ENCODE measurements at regions not wholly inside any gene's neighbourhood (a gene's known extent, or its start where the extent isn't known, plus 50 kb on each side); places are given as distances from the start of the nearest gene placed in this dataset.

DNA sequence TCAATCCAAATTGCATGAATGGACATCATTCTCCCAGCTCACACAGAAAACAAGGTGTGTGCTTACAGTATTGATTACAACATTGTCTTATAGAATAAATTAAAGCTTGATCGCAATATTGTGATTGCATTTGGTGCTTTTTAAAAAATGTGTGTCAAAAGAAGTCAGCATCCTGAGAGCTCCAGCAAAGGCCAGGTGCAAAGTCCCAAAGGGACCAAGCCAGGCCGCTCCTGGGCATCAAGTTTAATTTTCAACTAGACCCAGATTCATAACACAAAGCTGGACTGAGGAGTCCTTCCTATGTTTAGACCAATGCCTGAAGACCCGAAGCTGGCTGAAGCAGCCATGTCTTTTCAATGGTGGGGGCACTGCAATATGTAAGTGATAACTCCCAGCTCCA, 295.6 kb downstream of the IRX2 start:
- Histone ChIP-seq H3K4me1 (ENCODE audit: insufficient read depth, low read length, severe bottlenecking) (no peaks in the 10 kb centered on the region), H3F3A (ENCODE audit: insufficient read depth, low read length) (no peaks in the 10 kb centered on the region), H3K4me3 (ENCODE audit: low read depth, low read length, poor library complexity, severe bottlenecking) (no peak overlapping the region), H3K27ac (ENCODE audit: low read depth, low read length, poor library complexity, severe bottlenecking) (no peak overlapping the region), H3K4me2 (ENCODE audit: low read length) (no peak overlapping the region), H3K9me3 (ENCODE audit: low read length) (no peaks in the 10 kb centered on the region), H3K36me3 (ENCODE audit: insufficient read depth, low read length) (no peaks in the 10 kb centered on the region), H3K9me2 (ENCODE audit: low read depth, low read length) (no peaks in the 10 kb centered on the region), H3K9ac (ENCODE audit: low read length) (no peak overlapping the region), H3K27me3 (ENCODE audit: insufficient read depth, low read length) (no peaks in the 10 kb centered on the region), H2AFZ (ENCODE audit: low read length) (no peak overlapping the region), H4K20me1 (ENCODE audit: insufficient read depth, low read length) (no peaks in the 10 kb centered on the region), H3K79me2 (ENCODE audit: insufficient read depth, low read length) (no peaks in the 10 kb centered on the region)
- no peak for TF ChIP-seq CTCF (IDR thresholded peaks at IDR 0.05; ENCODE audit: low read length)
- no peak for TF ChIP-seq EZH2 (IDR thresholded peaks at IDR 0.05; ENCODE audit: borderline replicate concordance, low read length)

DNA sequence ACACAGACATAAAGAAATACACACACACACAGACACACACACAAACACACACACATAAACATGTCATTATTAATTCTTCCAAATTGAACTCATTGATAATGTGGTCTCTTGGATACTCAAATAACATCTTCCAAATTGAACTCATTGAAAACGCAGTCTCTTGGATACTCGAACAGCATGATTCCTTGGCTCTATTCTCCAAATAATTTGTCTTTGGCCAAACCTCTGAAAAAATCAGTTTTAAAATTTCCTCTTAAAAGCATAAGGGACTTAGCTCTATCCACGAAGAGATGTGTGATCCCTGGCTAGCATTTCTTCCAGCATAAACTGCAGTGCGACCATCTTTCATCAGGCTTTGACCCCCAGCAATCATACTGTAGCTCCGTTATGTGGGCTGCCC, 296.6 kb downstream of the IRX2 start:
- H3K36me3 ChIP-seq (ENCODE audit: insufficient read depth, low read length): no peaks in the 10 kb centered on the region
- no peak overlapping the region for H2AFZ ChIP-seq (ENCODE audit: low read length)
- H3K79me2 ChIP-seq (ENCODE audit: insufficient read depth, low read length): no peaks in the 10 kb centered on the region
- no peak overlapping the region for H3K27ac ChIP-seq (ENCODE audit: low read depth, low read length, poor library complexity, severe bottlenecking)
- H3K4me1 ChIP-seq (ENCODE audit: insufficient read depth, low read length, severe bottlenecking): no peaks in the 10 kb centered on the region
- no peak overlapping the region for H3K9ac ChIP-seq (ENCODE audit: low read length)
- no peaks in the 10 kb centered on the region for H3K9me2 ChIP-seq (ENCODE audit: low read depth, low read length)
- no peak overlapping the region for H3K4me2 ChIP-seq (ENCODE audit: low read length)
- H3F3A ChIP-seq (ENCODE audit: insufficient read depth, low read length): no peaks in the 10 kb centered on the region
- H3K27me3 ChIP-seq (ENCODE audit: insufficient read depth, low read length): no peaks in the 10 kb centered on the region
- H3K4me3 ChIP-seq (ENCODE audit: low read depth, low read length, poor library complexity, severe bottlenecking): no peak overlapping the region
- TF ChIP-seq CTCF (IDR thresholded peaks at IDR 0.05; ENCODE audit: low read length) (no peak), EZH2 (IDR thresholded peaks at IDR 0.05; ENCODE audit: borderline replicate concordance, low read length) (no peak)
- no peaks in the 10 kb centered on the region for H3K9me3 ChIP-seq (ENCODE audit: low read length)
- H4K20me1 ChIP-seq (ENCODE audit: insufficient read depth, low read length): no peaks in the 10 kb centered on the region

DNA sequence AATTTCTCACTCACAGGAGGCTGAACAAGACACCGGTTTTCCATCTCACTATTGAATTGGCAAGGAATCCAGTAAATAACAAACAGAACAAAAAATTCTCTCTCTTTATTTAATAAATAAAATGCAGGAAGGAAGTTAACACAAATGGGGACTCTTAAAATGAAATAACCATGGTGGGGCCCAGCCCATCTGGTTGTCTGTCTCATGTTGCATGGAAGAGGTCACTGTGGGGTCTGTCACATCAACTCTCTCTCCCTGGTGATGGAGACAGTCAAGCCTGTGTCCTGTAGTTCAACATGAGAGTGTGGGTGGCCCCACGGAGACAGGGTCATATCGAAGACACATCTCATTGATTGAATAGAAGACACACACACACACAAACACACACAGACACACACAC, 297.7 kb downstream of the IRX2 start:
- no peaks in the 10 kb centered on the region for H3F3A ChIP-seq (ENCODE audit: insufficient read depth, low read length)
- H2AFZ ChIP-seq (ENCODE audit: low read length): no peak overlapping the region
- no peaks in the 10 kb centered on the region for H3K4me1 ChIP-seq (ENCODE audit: insufficient read depth, low read length, severe bottlenecking)
- no peak overlapping the region for H3K9ac ChIP-seq (ENCODE audit: low read length)
- H3K9me2 ChIP-seq (ENCODE audit: low read depth, low read length): no peaks in the 10 kb centered on the region
- no peak overlapping the region for H3K27ac ChIP-seq (ENCODE audit: low read depth, low read length, poor library complexity, severe bottlenecking)
- no peaks in the 10 kb centered on the region for H3K27me3 ChIP-seq (ENCODE audit: insufficient read depth, low read length)
- no peak overlapping the region for H3K4me3 ChIP-seq (ENCODE audit: low read depth, low read length, poor library complexity, severe bottlenecking)
- no peaks in the 10 kb centered on the region for H4K20me1 ChIP-seq (ENCODE audit: insufficient read depth, low read length)
- no peaks in the 10 kb centered on the region for H3K79me2 ChIP-seq (ENCODE audit: insufficient read depth, low read length)
- TF ChIP-seq EZH2 (IDR thresholded peaks at IDR 0.05; ENCODE audit: borderline replicate concordance, low read length): no peak
- no peak for TF ChIP-seq CTCF (IDR thresholded peaks at IDR 0.05; ENCODE audit: low read length)
- H3K36me3 ChIP-seq (ENCODE audit: insufficient read depth, low read length): no peaks in the 10 kb centered on the region
- H3K9me3 ChIP-seq (ENCODE audit: low read length): no peaks in the 10 kb centered on the region
- H3K4me2 ChIP-seq (ENCODE audit: low read length): no peak overlapping the region

Data from OCI-LY1 (cell line).